BJ (cell line): ENCODE measurements at regions not wholly inside any gene's neighbourhood (a gene's known extent, or its start where the extent isn't known, plus 50 kb on each side); places are given as distances from the start of the nearest gene placed in this dataset.

Experiments
- CTCF ChIA-PET: fragments of 350-600 bp; formaldehyde crosslinking; extraction: SDS; loops from one replicate; lab custom pipeline; 2021; ENCODE audit warnings: antibody characterized with exemption, inconsistent platforms; lab: Yijun Ruan, JAX
- POLR2A ChIA-PET: fragments of 300-600 bp; sonication (Branson Sonifier 250); formaldehyde crosslinking; extraction: SDS; loops from one replicate; lab custom pipeline; 2021; ENCODE audit warnings: antibody characterized with exemption; lab: Charles Lee
- DNase-seq: peaks from one replicate; pipeline ENCODE4 v3.0.0-alpha.2; 2011; ENCODE audit warnings: low read depth
- H3K27me3 ChIP-seq: 2 replicates; pipeline ENCODE4 v1.6.0; 2011; ENCODE audit warnings: low read length; ENCODE audit not compliant: control insufficient read depth, insufficient read depth
- H3K36me3 ChIP-seq: 2 replicates; pipeline ENCODE4 v1.5.1; 2011; ENCODE audit warnings: low read length; ENCODE audit not compliant: control insufficient read depth, insufficient read depth
- H3K4me3 ChIP-seq: 2 replicates; pipeline ENCODE4 v1.5.1; 2011; ENCODE audit warnings: low read depth, mild to moderate bottlenecking, control low read depth, low read length
- TF ChIP-seq, protein P1 (sequence below): IDR thresholded peaks from 2 replicates; pipeline ENCODE4 v1.5.1; 2011; ENCODE audit warnings: low read depth, mild to moderate bottlenecking, control low read depth, inconsistent platforms, low read length, moderate library complexity; ENCODE audit not compliant: insufficient read depth

DNA sequence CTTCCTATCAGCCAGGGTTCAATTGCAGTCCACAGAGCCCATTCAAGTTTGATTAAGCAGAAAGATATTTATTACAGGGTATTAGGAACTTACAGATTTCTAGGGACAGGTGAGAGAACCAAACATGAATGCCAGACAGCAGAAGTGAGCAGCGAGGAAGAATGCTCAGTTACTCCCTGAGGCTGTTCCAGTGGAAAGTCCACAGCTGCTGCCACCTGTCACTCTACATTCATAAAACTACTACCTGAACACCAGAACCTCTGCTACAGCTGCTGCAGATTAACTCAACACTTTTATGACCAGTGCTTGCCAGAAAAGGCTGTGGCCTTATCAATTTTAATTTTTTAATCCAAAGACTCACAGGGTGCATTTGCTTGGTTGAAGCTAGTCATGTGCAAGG, 325.4 kb upstream of the ONECUT1 start:
- Histone ChIP-seq H3K36me3 (no peaks in the 10 kb centered on the region), H3K27me3 (no peaks in the 10 kb centered on the region), H3K4me3 (no peak overlapping the region)
- TF ChIP-seq, protein P1, sequence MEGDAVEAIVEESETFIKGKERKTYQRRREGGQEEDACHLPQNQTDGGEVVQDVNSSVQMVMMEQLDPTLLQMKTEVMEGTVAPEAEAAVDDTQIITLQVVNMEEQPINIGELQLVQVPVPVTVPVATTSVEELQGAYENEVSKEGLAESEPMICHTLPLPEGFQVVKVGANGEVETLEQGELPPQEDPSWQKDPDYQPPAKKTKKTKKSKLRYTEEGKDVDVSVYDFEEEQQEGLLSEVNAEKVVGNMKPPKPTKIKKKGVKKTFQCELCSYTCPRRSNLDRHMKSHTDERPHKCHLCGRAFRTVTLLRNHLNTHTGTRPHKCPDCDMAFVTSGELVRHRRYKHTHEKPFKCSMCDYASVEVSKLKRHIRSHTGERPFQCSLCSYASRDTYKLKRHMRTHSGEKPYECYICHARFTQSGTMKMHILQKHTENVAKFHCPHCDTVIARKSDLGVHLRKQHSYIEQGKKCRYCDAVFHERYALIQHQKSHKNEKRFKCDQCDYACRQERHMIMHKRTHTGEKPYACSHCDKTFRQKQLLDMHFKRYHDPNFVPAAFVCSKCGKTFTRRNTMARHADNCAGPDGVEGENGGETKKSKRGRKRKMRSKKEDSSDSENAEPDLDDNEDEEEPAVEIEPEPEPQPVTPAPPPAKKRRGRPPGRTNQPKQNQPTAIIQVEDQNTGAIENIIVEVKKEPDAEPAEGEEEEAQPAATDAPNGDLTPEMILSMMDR, result no peak
- ChIA-PET CTCF (no interaction called here), POLR2A (no interaction called here)
- no peak for DNase-seq

DNA sequence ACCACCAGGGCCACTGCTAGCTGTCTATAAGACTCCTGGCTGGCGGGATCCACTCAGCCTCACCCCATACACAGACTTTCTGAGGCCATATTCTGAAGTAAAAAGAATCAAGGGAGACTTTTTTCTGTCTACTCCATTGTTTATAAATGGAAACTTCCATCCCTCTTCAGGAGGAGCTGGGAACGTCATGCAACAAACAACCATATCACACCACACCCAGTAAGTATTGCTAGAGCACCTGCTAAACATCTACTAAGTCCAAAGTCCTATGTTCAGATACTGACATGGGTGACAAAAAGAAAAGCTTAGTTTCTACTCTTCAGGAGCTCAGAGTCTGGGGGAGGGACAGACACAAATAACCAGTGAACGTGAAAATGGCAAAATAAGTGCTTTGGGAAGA, 324.8 kb upstream of the ONECUT1 start:
- Histone ChIP-seq H3K27me3 (no peaks in the 10 kb centered on the region), H3K4me3 (no peak overlapping the region), H3K36me3 (no peaks in the 10 kb centered on the region)
- CTCF ChIA-PET, result no interaction called here
- POLR2A ChIA-PET, result no interaction called here
- no peak for DNase-seq
- TF ChIP-seq, protein P1, result no peak

DNA sequence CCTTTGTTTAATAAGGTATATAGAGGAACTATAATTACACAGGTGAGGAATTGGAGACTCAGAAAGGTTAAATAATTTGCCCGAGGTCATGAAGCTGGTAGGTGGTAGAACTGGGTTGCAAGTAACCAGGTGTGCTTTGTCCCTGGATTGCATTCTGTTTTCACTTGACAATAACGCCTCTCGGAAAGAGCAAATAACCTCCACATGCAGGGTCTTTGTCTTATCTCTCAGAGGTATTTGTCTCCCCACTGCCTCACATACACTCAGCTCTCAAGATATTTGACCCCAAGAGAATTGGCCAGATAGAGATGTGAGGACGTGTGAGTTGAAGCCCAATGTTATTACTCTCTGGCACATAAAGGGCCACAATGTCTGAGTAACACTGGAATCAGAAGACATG, 320.9 kb upstream of the ONECUT1 start:
- TF ChIP-seq, protein P1, result no peak
- no peak overlapping the region for H3K4me3 ChIP-seq
- no peaks in the 10 kb centered on the region for H3K27me3 ChIP-seq
- H3K36me3 ChIP-seq, result no peaks in the 10 kb centered on the region
- POLR2A ChIA-PET, result no interaction called here
- CTCF ChIA-PET, result no interaction called here
- no peak for DNase-seq

DNA sequence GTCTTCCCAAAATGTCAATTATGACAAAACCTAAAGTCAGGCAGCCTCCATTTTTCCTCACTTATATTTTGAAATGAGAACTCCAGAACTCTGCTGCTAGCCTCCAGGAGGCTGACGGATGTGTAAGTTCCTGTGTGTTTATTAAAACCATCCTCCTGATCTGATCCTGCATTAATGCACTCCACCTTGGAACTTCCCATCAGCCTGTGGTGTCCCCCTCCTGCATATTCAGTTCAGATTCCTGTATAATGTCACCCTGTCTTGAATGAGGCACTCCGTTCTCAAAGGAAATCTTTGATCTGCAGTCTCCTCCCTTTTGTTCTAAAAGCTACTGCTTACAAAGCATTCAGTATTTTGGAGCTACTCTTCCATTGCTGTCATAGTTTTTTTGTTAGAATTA, 318.2 kb upstream of the ONECUT1 start:
- no peak for DNase-seq
- POLR2A ChIA-PET, result no interaction called here
- CTCF ChIA-PET, result no interaction called here
- no peaks in the 10 kb centered on the region for H3K27me3 ChIP-seq
- H3K4me3 ChIP-seq, result no peak overlapping the region
- H3K36me3 ChIP-seq, result no peaks in the 10 kb centered on the region
- TF ChIP-seq, protein P1, result no peak

DNA sequence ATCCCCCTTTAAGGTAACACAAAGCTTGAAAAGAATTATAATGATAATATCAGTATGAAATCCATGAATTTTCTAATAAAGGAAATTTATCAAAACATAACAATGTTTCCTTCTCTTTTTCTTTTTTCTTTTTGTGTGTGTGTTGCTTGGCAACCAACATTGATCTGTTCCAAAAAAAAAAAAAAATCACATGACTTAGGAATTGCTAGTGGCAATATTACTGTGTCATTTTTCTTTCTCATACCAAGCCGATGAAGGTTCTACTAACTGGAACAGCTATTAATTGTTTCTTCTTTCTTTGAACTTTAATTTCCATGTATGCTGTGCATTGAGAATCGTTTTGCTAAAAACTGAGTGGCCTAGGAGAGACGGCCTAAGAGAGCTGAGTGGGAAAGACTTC, 317.7 kb upstream of the ONECUT1 start:
- TF ChIP-seq, protein P1, result no peak
- H3K36me3 ChIP-seq, result no peaks in the 10 kb centered on the region
- H3K27me3 ChIP-seq, result no peaks in the 10 kb centered on the region
- ChIA-PET CTCF (no interaction called here), POLR2A (no interaction called here)
- no peak for DNase-seq
- no peak overlapping the region for H3K4me3 ChIP-seq
